Neural crest cell (in vitro differentiated cells): ENCODE measurements at regions not wholly inside any gene's neighbourhood (a gene's known extent, or its start where the extent isn't known, plus 50 kb on each side); places are given as distances from the start of the nearest gene placed in this dataset.

Experiments
- DNase-seq: peaks from one replicate; pipeline ENCODE4 v3.0.0; 2021; ENCODE audit warnings: low read depth, mixed read lengths, low spot score
- H3K27ac Mint-ChIP-seq: one replicate; pipeline ENCODE4 v1.8.0; 2021; ENCODE audit warnings: mild to moderate bottlenecking, mixed read lengths; ENCODE audit not compliant: unreplicated experiment
- H3K27me3 Mint-ChIP-seq: 2 replicates; pipeline ENCODE4 v1.8.0; 2021; ENCODE audit warnings: low read depth, mild to moderate bottlenecking, mixed read lengths
- H3K36me3 Mint-ChIP-seq: 2 replicates; pipeline ENCODE4 v1.8.0; 2021; ENCODE audit warnings: low read depth, mild to moderate bottlenecking, mixed read lengths
- H3K4me1 Mint-ChIP-seq: 2 replicates; pipeline ENCODE4 v1.8.0; 2021; ENCODE audit warnings: mixed read lengths
- H3K4me3 Mint-ChIP-seq: one replicate; pipeline ENCODE4 v1.8.0; 2021; ENCODE audit warnings: mild to moderate bottlenecking, mixed read lengths
- H3K9me3 Mint-ChIP-seq: 2 replicates; pipeline ENCODE4 v1.8.0; 2021; ENCODE audit warnings: mixed read lengths
- CTCF ChIP-seq: fragments of 200-600 bp; sonication (generic); conservative IDR thresholded peaks from 2 replicates; pipeline ENCODE4 v1.5.0; 2021; ENCODE audit warnings: antibody characterized with exemption, mild to moderate bottlenecking

GRCh38 chr3:145900056-145900829 is 260.7 kb downstream of the PLOD2 start:
- H3K27ac Mint-ChIP-seq: no peak overlapping the region
- no peaks in the 10 kb centered on the region for H3K36me3 Mint-ChIP-seq
- no peaks in the 10 kb centered on the region for H3K27me3 Mint-ChIP-seq
- no peaks in the 10 kb centered on the region for H3K9me3 Mint-ChIP-seq
- peaks cover 3% of the 10 kb centered on the region for H3K4me1 Mint-ChIP-seq
- H3K4me3 Mint-ChIP-seq: no peak overlapping the region
- no peak for DNase-seq
- TF ChIP-seq CTCF: no peak

GRCh38 chr3:145902166-145902565 is 258.8 kb downstream of the PLOD2 start:
- no peak for TF ChIP-seq CTCF
- peaks cover 8% of the 10 kb centered on the region for H3K4me1 Mint-ChIP-seq
- no peak overlapping the region for H3K27ac Mint-ChIP-seq
- H3K4me3 Mint-ChIP-seq: no peak overlapping the region
- H3K27me3 Mint-ChIP-seq: no peaks in the 10 kb centered on the region
- no peak for DNase-seq
- no peaks in the 10 kb centered on the region for H3K9me3 Mint-ChIP-seq
- no peaks in the 10 kb centered on the region for H3K36me3 Mint-ChIP-seq

GRCh38 chr3:145903472-145904013 is 257.4 kb downstream of the PLOD2 start:
- no peaks in the 10 kb centered on the region for H3K9me3 Mint-ChIP-seq
- no peak for DNase-seq
- H3K4me3 Mint-ChIP-seq: no peak overlapping the region
- no peak for TF ChIP-seq CTCF
- no peak overlapping the region for H3K27ac Mint-ChIP-seq
- peaks cover 8% of the 10 kb centered on the region for H3K4me1 Mint-ChIP-seq
- H3K36me3 Mint-ChIP-seq: no peaks in the 10 kb centered on the region
- no peaks in the 10 kb centered on the region for H3K27me3 Mint-ChIP-seq

GRCh38 chr3:145904138-145904537 is 256.8 kb downstream of the PLOD2 start:
- no peaks in the 10 kb centered on the region for H3K36me3 Mint-ChIP-seq
- no peaks in the 10 kb centered on the region for H3K27me3 Mint-ChIP-seq
- no peak overlapping the region for H3K27ac Mint-ChIP-seq
- no peak overlapping the region for H3K4me3 Mint-ChIP-seq
- H3K4me1 Mint-ChIP-seq: peaks cover 8% of the 10 kb centered on the region
- TF ChIP-seq CTCF: no peak
- H3K9me3 Mint-ChIP-seq: no peaks in the 10 kb centered on the region
- no peak for DNase-seq

GRCh38 chr3:145906301-145906700 is 254.7 kb downstream of the PLOD2 start:
- Mint-ChIP-seq H3K9me3 (no peaks in the 10 kb centered on the region), H3K4me3 (no peak overlapping the region), H3K27ac (no peak overlapping the region), H3K4me1 (peaks cover 8% of the 10 kb centered on the region), H3K27me3 (no peaks in the 10 kb centered on the region), H3K36me3 (no peaks in the 10 kb centered on the region)
- TF ChIP-seq CTCF: no peak
- DNase-seq: no peak
